DOHH2 (cell line): ENCODE measurements at regions not wholly inside any gene's neighbourhood (a gene's known extent, or its start where the extent isn't known, plus 50 kb on each side); places are given as distances from the start of the nearest gene placed in this dataset.

Source experiments
- EZH2phosphoT487 ChIP-seq: fragments of 200-600 bp; sonication (generic); IDR thresholded peaks from 2 replicates; pipeline ENCODE4 v1.6.1; 2017; ENCODE audit warnings: borderline replicate concordance, mild to moderate bottlenecking, antibody characterized with exemption, low read length, moderate library complexity, mixed read lengths
- TF ChIP-seq, protein P1 (sequence below): fragments of 200-600 bp; sonication (generic); IDR thresholded peaks from one replicate; pipeline ENCODE4 v1.5.1; 2014; ENCODE audit warnings: antibody characterized with exemption, mild to moderate bottlenecking, low read depth, low read length; ENCODE audit not compliant: poor library complexity, severe bottlenecking

DNA sequence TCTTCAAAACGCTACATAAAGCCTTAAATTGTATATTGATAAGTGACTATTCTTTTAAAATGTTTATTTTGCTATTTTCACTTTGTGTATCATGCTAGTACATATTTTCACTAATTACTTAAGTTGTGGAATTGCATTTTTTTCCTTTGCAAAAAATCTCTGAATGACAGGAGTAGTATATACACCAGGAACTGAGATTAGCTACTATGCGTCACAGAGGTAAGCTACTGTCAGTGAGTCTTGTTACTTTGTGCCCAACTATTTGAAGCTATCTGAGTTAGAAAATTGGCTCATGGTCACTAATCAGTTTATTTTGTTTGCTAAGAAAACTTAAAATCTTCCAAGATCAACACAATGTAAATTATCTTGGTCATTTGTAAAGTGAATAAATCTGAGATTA lies 887.4 kb downstream of the TMTC2 start:
- TF ChIP-seq, protein P1, sequence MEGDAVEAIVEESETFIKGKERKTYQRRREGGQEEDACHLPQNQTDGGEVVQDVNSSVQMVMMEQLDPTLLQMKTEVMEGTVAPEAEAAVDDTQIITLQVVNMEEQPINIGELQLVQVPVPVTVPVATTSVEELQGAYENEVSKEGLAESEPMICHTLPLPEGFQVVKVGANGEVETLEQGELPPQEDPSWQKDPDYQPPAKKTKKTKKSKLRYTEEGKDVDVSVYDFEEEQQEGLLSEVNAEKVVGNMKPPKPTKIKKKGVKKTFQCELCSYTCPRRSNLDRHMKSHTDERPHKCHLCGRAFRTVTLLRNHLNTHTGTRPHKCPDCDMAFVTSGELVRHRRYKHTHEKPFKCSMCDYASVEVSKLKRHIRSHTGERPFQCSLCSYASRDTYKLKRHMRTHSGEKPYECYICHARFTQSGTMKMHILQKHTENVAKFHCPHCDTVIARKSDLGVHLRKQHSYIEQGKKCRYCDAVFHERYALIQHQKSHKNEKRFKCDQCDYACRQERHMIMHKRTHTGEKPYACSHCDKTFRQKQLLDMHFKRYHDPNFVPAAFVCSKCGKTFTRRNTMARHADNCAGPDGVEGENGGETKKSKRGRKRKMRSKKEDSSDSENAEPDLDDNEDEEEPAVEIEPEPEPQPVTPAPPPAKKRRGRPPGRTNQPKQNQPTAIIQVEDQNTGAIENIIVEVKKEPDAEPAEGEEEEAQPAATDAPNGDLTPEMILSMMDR, result no peak
- no peak for TF ChIP-seq EZH2phosphoT487
